Activated B cell treated with CpG ODN at 0.5 μM for 24 hours (primary cell): ENCODE measurements at regions not wholly inside any gene's neighbourhood (a gene's known extent, or its start where the extent isn't known, plus 50 kb on each side); places are given as distances from the start of the nearest gene placed in this dataset.
"Not testable (repeated sequence)": the region's sequence is repeated elsewhere in the genome, so short reads cannot be mapped to it uniquely, and the experiment has no call there.

ENCODE experiments used
- ATAC-seq: fragments of 200-7000 bp; cut with Tn5 transposase; one replicate; pipeline ENCODE4 v1.10.0; 2021; ENCODE audit warnings: low read depth, mild to moderate bottlenecking, moderate library complexity
- CTCF ChIA-PET: fragments of 350-600 bp; sonication (Branson Sonifier 250); formaldehyde crosslinking; loops from one replicate; lab custom pipeline; 2021; ENCODE audit warnings: antibody characterized with exemption; lab: Charles Lee
- POLR2A ChIA-PET: fragments of 350-600 bp; sonication (Branson Sonifier 250); formaldehyde crosslinking; loops from one replicate; lab custom pipeline; 2021; ENCODE audit warnings: antibody characterized with exemption; lab: Charles Lee
- DNase-seq: peaks from one replicate; pipeline ENCODE4 v3.0.0; 2022
- H3K27ac Mint-ChIP-seq: one replicate; pipeline ENCODE4 v1.8.0; 2020; ENCODE audit warnings: mixed read lengths
- H3K27me3 Mint-ChIP-seq: one replicate; pipeline ENCODE4 v1.8.0; 2021; ENCODE audit warnings: mixed read lengths
- H3K36me3 Mint-ChIP-seq: one replicate; pipeline ENCODE4 v1.8.0; 2021; ENCODE audit warnings: low read depth, mixed read lengths
- H3K4me1 Mint-ChIP-seq: one replicate; pipeline ENCODE4 v1.8.0; 2021; ENCODE audit warnings: mixed read lengths
- H3K4me3 Mint-ChIP-seq: one replicate; pipeline ENCODE4 v1.8.0; 2020; ENCODE audit warnings: mild to moderate bottlenecking, mixed read lengths
- H3K9me3 Mint-ChIP-seq: one replicate; pipeline ENCODE4 v1.8.0; 2020; ENCODE audit warnings: mixed read lengths
- CTCF ChIP-seq: fragments of 200-600 bp; IDR thresholded peaks from one replicate; pipeline ENCODE4 v1.8.0; 2022; ENCODE audit warnings: antibody characterized with exemption, mild to moderate bottlenecking
- intact Hi-C: fragments of 100-400 bp; cut with micrococcal nuclease; formaldehyde crosslinking; loops from one replicate; pipeline ENCODE4 v1.15.1; 2024

- Mint-ChIP-seq H3K4me1 (no peaks in the 10 kb centered on the region), H3K27ac (no peak overlapping the region), H3K27me3 (no peaks in the 10 kb centered on the region), H3K36me3 (no peaks in the 10 kb centered on the region), H3K9me3 (peaks cover 6% of the 10 kb centered on the region), H3K4me3 (no peak overlapping the region)
- TF ChIP-seq CTCF = no peak
- ATAC-seq (no peak), DNase-seq (no peak)
- POLR2A ChIA-PET = no interaction called here
- CTCF ChIA-PET = no interaction called here
- intact Hi-C loops = no loop called here
These were observed 636.4 kb downstream of the SLC16A7 start for GRCh38 chr12:60231976-60232907.

- CTCF ChIA-PET, DNase-seq, H3K27me3 Mint-ChIP-seq, H3K36me3 Mint-ChIP-seq, POLR2A ChIA-PET, H3K4me1 Mint-ChIP-seq, intact Hi-C loops, ATAC-seq, H3K27ac Mint-ChIP-seq, H3K4me3 Mint-ChIP-seq: not testable (repeated sequence)
- peaks cover 22% of the 10 kb centered on the region for H3K9me3 Mint-ChIP-seq
These were observed 638.9 kb downstream of the SLC16A7 start for GRCh38 chr12:60234611-60235195.

- H3K27me3 Mint-ChIP-seq = no peaks in the 10 kb centered on the region
- H3K4me3 Mint-ChIP-seq = no peak overlapping the region
- DNase-seq = no peak
- intact Hi-C loops = no loop called here
- TF ChIP-seq CTCF = no peak
- H3K27ac Mint-ChIP-seq = no peak overlapping the region
- H3K36me3 Mint-ChIP-seq = no peaks in the 10 kb centered on the region
- H3K9me3 Mint-ChIP-seq = peaks cover 23% of the 10 kb centered on the region
- ATAC-seq = no peak
- ChIA-PET POLR2A (no interaction called here), CTCF (no interaction called here)
- no peaks in the 10 kb centered on the region for H3K4me1 Mint-ChIP-seq
These were observed 639.4 kb downstream of the SLC16A7 start for GRCh38 chr12:60235261-60235660.

GRCh38 chr12:60236416-60236815 lies 640.6 kb downstream of the SLC16A7 start:
- H3K4me1 Mint-ChIP-seq, CTCF ChIA-PET, intact Hi-C loops, DNase-seq, H3K36me3 Mint-ChIP-seq, POLR2A ChIA-PET, H3K27ac Mint-ChIP-seq, H3K4me3 Mint-ChIP-seq, H3K27me3 Mint-ChIP-seq, ATAC-seq: not testable (repeated sequence)
- H3K9me3 Mint-ChIP-seq = peaks cover 23% of the 10 kb centered on the region

GRCh38 chr12:60240891-60241290 lies 645.1 kb downstream of the SLC16A7 start:
- ATAC-seq (no peak), DNase-seq (no peak)
- CTCF ChIA-PET = no interaction called here
- Mint-ChIP-seq H3K27ac (no peak overlapping the region), H3K9me3 (peaks cover 23% of the 10 kb centered on the region), H3K4me1 (no peaks in the 10 kb centered on the region), H3K36me3 (no peaks in the 10 kb centered on the region), H3K27me3 (no peaks in the 10 kb centered on the region), H3K4me3 (no peak overlapping the region)
- intact Hi-C loops = no loop called here
- POLR2A ChIA-PET = no interaction called here
- no peak for TF ChIP-seq CTCF

- peaks cover 2% of the 10 kb centered on the region for H3K9me3 Mint-ChIP-seq
- ATAC-seq = no peak
- no peaks in the 10 kb centered on the region for H3K36me3 Mint-ChIP-seq
- H3K27ac Mint-ChIP-seq = no peak overlapping the region
- H3K27me3 Mint-ChIP-seq = no peaks in the 10 kb centered on the region
- H3K4me3 Mint-ChIP-seq = no peak overlapping the region
- CTCF ChIA-PET = no interaction called here
- TF ChIP-seq CTCF = no peak
- no peaks in the 10 kb centered on the region for H3K4me1 Mint-ChIP-seq
- intact Hi-C loops = no loop called here
- POLR2A ChIA-PET = no interaction called here
- no peak for DNase-seq
These were observed 655.3 kb downstream of the SLC16A7 start for GRCh38 chr12:60251091-60251490.
